ENCODE measurements at regions not wholly inside any gene's neighbourhood (a gene's known extent, or its start where the extent isn't known, plus 50 kb on each side); places are given as distances from the start of the nearest gene placed in this dataset.

DNA sequence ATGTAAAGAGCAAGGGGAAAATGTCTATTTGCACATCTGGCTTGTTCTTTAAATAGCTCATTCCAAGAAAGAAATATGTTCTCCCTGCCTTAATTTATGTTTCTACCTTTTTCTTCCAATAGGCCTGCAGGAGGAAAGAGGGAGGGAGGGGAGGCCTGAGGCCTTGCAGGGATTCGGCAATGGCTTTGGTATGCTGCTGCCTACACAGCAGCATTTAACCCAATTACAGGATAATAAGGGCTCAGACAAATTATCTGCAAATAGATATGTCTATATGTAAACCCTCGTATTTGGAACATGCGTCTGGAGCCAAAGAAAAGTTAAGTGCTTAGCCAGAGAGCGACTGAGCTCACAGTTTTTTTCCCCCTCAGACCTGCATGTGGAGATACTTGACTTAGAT lies 277.2 kb downstream of the CDC5L start:
- FAIRE-seq, result no peak

DNA sequence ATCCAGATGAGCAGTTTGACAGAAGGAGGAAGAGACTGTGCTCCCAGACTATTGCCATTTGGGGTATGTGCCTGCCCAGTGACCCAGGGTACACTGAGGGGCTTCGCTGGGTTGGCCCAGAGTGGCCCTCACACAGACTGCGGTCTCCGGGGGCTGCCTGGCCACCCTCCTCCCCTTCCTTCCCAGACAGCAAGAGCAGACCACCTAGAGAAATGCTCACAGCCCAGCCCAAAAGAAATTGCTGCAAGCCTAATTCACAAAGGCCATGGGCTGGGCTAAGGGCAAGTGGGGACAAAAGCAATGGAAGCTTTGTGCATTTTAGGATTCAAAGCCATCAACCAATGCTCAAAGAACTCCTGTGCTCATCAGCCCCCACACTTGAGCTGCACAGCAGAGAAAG lies 277.6 kb downstream of the CDC5L start:
- no peak for FAIRE-seq

DNA sequence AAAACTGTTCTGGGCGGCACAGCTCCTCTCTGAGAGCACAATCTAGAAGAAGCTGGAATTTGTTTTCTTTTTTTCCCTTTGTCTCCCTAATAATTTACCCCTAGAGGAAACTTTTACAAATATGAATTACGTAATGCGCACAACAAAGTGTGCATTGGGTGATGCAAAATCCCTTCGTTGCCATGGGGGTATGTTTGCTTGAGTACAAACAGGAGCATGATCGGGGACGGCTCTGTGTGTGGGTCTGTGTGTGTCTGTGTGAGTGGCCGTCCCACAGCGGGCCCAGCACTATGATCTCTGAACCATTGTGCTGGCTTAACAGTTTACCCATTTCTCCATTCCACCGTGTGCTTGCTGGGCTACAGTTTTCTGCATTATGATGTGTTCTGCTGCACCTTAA lies 278.2 kb downstream of the CDC5L start:
- no peak for FAIRE-seq

DNA sequence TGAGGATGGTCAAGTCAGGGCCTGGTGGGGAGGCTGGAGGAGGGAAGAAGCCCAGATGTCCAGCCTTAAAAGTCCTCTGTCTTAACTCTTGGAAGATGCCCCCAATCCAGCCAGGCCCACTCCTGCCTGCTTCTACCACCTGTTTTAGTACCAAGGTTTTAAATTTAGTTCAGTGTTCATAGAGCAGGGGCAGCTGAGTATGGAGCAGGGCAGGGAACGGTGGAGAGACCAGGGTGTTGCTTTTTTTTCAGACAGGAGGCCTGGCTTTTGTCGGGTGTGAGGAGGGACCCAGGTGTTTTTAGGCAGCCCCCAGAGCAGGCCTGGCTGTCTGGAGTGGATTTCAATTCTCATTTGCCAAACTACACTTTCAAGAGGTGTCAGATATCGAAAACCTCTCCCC lies 278.8 kb downstream of the CDC5L start:
- FAIRE-seq, result no peak

GRCh38 chr6:44667226-44667625 lies 279.7 kb downstream of the CDC5L start:
- FAIRE-seq, result peak; percentile 72

- no peak for FAIRE-seq
These were observed 280.3 kb downstream of the CDC5L start for GRCh38 chr6:44667668-44668390.

GRCh38 chr6:44668391-44668930 lies 281.0 kb downstream of the CDC5L start:
- no peak for FAIRE-seq

DNA sequence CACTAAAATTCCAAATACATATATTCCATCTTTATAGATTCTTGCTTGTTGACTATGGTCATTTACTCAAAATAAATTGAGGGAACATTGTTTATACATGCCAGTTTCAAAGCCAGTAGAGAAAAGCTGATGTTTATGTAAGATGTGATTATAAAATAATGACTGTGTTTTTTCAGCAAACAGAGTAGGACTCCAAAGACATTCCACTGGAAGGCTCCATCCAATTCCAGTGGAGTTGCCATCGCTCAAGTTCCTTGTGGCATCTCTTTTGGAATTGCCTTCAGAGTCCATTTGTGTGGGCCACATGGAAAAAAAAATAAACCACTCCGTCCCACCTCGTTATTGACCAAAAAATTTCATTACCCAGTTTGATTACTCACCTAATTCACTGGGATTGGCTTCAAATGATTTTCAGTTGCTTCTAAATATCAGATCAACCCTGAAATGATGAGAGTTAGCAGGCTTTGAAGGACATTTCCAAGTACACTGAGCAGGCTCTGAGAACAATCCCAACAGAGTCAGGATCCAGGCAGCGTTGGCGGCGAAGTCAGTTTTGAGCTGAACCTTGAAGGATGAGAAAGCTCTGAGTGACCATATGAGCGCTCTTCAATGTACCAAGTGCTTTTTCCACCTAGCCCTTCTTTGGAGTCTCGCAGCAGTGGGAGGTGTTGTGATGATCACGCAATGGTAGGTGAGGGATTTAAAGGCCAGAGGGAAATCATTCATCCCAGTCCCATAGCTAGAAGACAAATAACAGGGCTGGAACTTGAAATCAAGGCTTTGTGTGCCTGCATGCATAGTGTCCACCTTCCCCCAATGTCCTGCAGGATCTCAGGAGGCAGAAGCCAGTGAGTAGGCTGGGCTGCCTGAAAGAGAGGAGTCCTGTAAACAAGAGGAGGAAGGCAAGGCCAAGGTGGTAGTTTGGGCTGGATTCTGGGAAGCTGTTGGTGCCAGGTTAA lies 281.7 kb downstream of the CDC5L start:
- FAIRE-seq, result no peak

GRCh38 chr6:44670146-44670545 lies 282.6 kb downstream of the CDC5L start:
- no peak for FAIRE-seq

DNA sequence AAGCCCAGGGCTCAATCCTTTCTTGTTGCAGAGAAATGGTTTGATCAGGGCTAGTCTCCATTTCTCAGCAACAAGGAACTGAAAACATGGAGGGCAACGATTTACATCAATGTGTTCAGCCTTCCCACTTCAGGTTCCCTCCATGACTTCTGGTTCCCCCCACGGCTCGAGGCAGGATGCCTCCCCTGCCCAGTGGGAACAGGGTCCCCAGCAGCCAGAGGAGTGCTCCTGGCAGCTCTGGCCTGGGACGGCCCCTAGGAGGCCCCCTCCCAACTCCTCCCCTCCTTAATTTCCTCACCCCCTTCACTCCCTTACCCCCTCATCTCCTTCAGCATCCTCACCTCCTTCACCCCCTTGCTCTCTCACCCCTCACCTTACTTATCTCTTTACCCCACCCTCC lies 283.8 kb downstream of the CDC5L start:
- no peak for FAIRE-seq

DNA sequence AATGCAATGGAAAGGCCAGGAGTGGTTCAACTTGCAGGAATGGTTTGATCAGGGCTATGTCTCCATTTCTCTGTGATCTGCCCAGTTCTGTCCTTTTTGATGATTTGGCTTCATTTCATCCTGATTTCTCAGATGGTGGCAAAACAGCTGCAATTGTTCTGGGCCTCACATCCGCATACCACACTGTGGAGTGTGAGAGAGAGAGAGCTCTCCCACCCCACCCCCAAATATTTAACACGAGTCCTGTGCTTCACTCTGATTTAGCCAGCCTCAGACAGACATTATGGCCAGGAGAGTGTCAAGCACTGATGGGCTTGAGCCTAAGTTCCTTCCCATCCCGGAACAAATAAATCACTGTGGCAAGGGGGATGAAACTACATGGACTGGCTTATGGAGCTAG lies 284.6 kb downstream of the CDC5L start:
- FAIRE-seq, result no peak

DNA sequence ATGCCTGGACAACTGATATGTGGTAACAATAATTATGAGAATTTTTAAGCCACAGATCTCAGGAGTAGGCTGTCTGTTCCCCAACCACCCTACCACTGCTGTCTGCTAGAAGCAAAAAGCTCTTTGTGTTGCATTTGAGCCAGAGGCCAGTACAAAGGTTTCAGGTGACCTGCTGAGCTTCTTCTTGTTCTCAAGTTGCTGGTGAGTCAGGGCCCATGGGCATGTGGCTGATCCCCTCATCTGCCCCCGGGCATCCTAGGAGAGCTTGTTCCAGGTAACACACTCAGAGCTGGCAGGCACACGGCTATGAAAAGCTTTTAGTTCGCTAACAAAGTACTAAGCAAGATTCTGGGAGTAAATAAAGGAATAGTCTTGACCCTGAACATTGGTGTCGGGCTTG lies 285.3 kb downstream of the CDC5L start:
- FAIRE-seq, result no peak

DNA sequence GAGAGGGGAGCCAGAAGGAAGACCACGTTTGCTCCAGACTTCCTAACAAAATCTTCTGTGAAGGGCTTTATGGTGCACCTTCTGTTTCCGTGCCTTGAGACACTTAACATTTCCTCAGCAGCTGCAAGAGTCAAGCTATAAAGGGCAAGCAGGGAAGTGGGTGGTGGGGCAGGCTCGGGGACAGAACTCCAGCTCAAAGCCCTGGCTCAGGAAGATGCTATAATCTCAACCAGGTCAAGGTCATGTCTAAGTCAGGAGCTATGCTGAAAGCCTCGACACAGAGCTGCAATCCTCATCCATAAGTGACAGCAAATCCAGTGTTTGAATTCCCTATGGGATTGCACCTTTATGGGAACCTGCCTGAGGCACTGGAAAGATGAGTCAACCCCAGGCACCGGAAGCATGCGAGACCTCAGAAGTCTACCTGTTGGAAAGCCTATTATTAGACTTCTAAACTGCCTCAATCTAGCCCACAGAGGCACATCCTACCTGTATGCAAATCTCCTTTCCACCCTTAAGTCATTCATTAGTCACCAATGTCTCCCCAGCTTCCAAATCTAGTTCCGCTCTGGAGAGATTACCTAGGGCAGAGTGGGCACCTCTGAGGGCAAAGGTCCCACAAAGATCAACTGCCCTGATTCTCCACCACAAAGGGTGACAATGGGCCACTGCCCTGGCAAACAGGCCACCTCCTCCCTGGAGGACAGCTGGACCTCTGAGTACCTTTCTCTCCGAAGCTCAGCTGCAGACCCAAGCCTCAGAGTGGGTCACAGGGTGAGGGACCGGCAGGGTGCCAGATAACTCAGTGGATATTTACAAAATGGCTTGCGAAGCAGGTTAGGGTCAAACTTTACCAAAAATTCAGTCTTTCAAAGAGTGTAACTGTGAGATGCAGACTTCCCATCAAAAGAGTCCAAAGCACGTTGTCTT lies 287.0 kb downstream of the CDC5L start:
- FAIRE-seq, result no peak

GRCh38 chr6:44675449-44675848 lies 287.9 kb downstream of the CDC5L start:
- FAIRE-seq, result no peak

DNA sequence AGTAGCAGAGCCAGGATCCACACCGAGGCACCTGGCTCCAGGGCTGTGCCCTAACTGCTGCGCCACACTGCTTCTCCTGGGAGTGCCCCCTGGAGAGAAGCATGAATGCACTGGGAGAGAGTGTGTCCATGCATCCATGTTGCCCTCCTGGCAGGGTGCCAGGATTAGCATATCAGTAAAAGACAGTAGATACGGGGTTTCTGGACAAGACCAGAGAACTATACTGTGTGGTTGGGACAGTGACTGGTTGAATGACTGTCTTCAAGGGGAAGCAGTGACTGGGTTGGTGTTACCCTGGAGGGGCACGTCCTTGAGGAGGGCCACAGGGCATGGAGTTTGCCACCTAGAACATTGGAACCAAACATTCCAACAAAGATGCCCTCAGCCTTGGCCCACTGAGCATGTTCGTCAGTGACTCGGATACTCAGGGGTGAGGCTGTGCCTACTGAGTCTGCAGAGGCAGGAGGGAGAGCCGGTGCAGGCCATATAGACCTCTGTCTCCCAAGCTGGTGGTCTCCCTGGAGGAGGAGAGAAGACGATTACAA lies 288.8 kb downstream of the CDC5L start:
- FAIRE-seq, result no peak

DNA sequence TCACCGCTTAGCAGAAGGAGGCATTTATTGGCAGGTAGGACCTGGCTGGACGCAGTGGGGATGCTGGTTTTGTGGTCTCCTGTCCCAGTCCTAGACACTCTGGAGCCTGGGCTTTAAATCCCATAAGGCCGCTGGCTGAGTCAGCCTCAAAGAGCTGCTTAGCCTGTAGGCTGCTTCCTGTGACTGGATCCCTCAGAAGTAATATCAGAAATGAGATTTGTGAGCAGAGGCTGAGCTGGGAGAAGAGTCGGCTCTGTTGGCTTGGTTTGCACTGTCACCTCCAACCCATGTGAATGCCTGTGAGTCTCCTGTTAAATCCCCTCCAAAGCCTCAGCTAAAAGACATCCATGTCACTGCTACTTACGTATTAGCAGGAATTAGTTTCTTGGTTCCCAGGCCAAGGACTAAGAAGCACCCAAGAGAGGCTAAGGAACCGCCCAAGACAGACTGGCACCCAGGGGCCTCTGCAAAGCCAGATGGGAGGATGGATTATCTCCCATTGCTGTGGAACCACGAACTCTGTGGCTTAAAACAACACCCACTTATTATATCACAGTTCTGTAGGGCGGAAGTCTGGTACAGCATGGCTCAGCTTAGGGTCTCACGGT lies 289.4 kb downstream of the CDC5L start:
- FAIRE-seq, result no peak

DNA sequence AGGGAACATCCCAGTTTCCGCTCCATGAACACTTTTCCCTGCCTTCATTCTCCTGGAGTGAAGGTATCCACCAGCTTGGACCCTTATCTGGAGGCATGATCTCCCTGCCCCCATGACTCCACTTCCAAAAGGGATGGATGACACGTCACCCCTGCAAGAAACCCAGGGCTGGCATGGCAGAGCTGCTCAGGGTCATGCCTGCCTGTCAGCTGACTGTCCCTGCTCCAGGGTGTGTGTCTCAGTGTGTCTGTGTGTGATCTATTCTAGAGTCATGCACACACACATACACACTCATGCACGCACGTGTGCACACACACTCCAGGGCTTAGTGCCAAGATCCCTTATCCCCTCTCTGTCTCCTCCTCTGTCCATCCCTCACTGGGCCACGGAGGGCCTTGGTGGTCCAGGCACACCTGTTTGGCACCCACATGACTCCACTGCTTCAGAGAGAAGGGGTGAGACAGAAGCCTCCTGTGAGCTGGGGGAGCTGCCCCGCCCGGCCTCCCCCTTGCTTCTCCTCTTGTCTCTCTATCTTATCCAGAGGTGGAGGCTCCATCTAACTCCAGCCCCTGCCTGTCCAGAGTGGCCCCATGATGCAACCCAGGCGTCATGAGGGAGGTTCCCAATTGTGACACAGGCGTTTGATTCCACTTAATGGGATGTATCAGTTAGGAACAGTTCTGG lies 290.9 kb downstream of the CDC5L start:
- no peak for FAIRE-seq

DNA sequence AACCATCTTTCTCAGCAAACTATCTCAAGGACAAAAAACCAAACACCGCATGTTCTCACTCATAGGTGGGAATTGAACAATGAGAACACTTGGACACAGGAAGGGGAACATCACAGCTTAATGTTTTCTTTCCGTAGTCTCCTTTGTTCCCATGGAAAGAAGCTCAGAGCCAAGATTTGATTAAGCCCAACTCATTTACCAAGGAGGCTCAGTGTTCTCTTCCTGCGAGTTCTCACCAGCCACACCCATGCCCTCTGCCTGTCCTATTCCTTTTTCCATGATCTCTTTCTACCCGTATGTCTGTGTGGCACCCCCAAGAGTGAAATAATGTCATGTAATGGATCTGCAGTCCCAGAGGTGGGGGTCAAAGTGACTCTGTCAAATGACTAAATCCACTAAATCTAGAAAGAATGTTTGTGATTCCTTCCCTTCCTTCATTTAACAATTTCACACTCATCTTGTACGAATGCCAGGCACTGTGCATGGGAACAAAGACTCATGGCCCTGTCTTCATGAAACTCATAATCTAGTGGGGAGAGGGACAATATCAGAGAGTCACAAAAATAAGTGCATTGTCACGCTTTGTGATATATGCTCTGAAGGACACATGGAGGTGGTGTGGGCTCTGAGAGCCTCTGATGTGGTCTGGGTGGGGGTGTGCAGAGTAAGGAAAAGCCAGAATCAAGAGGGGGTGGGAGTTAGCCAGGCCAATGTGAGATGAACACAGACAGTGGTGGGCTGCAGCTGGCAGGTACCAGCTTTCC lies 292.1 kb downstream of the CDC5L start:
- no peak for FAIRE-seq

DNA sequence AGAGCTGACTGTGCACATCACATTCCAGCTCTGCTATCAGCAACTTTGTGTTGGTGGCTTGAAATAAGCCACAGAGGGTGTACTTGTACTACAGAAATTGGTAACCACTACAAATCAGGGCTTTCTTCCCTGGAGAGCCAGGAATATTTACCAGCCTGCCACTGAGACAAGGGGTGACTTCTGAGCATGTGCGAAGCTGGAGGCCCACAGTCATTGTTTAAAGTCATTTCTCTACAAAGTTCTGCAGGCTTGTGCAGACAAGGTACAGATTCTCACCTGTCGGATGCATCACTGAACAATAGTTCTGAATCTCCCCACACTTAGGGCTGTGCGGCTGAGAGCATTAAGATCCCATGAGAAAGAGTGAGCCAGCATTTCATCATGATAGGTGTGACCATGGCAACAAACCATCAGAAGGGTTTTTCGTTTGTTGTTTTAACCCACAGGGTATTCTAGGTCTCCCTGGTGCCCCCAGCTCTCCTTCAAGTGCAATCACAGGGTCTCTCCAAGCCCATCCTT lies 292.8 kb downstream of the CDC5L start:
- no peak for FAIRE-seq

DNA sequence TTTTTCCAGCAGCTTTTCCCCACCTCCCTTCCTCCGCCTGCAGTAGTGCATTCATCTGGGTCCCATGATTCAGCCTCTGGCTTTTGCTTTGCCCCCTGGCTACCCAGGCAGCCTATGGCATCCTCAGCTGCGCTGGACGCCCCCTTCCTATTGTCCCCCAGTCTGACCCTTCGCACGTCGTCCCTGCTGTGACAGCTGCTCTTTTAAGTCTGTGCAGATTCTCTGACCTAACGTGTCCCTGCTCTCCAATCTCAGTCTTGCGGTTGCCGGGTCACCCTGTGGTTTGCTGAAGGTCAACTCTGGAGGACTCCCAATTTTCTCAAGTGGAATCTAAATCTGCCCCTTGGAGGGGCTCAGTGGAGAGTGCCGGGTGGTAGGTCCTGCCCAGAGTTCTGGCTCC lies 294.3 kb downstream of the CDC5L start:
- no peak for FAIRE-seq

All from endometrium (tissue), 2 donors.